GM18507 (cell line): ENCODE measurements at regions not wholly inside any gene's neighbourhood (a gene's known extent, or its start where the extent isn't known, plus 50 kb on each side); places are given as distances from the start of the nearest gene placed in this dataset.

Source experiments
- DNase-seq: peaks from one replicate; pipeline ENCODE4 v3.0.0; 2011; ENCODE audit warnings: low read depth; ENCODE audit not compliant: insufficient read length; ENCODE audit errors: extremely low spot score
- FAIRE-seq: peaks from 2 replicates; lab custom pipeline; 2011; peaks lifted over from hg19 to GRCh38; lab: Jason Lieb, UNC

GRCh38 chrX:69085826-69086225, 79.4 kb downstream of the PJA1 start:
- DNase-seq = no peak
- no peak for FAIRE-seq

GRCh38 chrX:69085151-69085550, 80.1 kb downstream of the PJA1 start:
- FAIRE-seq = no peak
- no peak for DNase-seq

GRCh38 chrX:69083801-69084200, 81.5 kb downstream of the PJA1 start:
- FAIRE-seq = no peak
- DNase-seq = no peak

GRCh38 chrX:69083361-69083760, 81.9 kb downstream of the PJA1 start:
- no peak for FAIRE-seq
- DNase-seq = no peak

- no peak for FAIRE-seq
- no peak for DNase-seq
These were observed 82.5 kb downstream of the PJA1 start for GRCh38 chrX:69082753-69083150.

GRCh38 chrX:69082055-69082752, 83.0 kb downstream of the PJA1 start:
- no peak for DNase-seq
- no peak for FAIRE-seq

- DNase-seq = no peak
- no peak for FAIRE-seq
These were observed 84.3 kb downstream of the PJA1 start for GRCh38 chrX:69080855-69081465.

- FAIRE-seq (no peak), DNase-seq (no peak)
These were observed 86.0 kb downstream of the PJA1 start for GRCh38 chrX:69079268-69079667.

- FAIRE-seq = no peak
- DNase-seq = no peak
These were observed 87.3 kb downstream of the PJA1 start for GRCh38 chrX:69077895-69078455.

GRCh38 chrX:69076088-69076487, 89.2 kb downstream of the PJA1 start:
- DNase-seq (no peak), FAIRE-seq (no peak)

- no peak for FAIRE-seq
These were observed 90.5 kb downstream of the PJA1 start for GRCh38 chrX:69074726-69075125.

GRCh38 chrX:69073721-69074120, 91.5 kb downstream of the PJA1 start:
- DNase-seq (no peak), FAIRE-seq (no peak)

More at GRCh38 chrX:69074726-69075125, 90.5 kb downstream of the PJA1 start:
- DNase-seq = no peak

GRCh38 chrX:69073241-69073640, 92.0 kb downstream of the PJA1 start:
- DNase-seq = no peak

GRCh38 chrX:69072486-69073006, 92.7 kb downstream of the PJA1 start:
- DNase-seq = no peak
- FAIRE-seq = no peak

More at GRCh38 chrX:69073241-69073640, 92.0 kb downstream of the PJA1 start:
- FAIRE-seq = no peak

- FAIRE-seq (no peak), DNase-seq (no peak)
These were observed 94.2 kb downstream of the PJA1 start for GRCh38 chrX:69070949-69071650.

GRCh38 chrX:69069876-69070275, 95.4 kb downstream of the PJA1 start:
- no peak for DNase-seq
- FAIRE-seq = no peak

- DNase-seq (no peak), FAIRE-seq (no peak)
These were observed 96.2 kb downstream of the PJA1 start for GRCh38 chrX:69069086-69069445.

- FAIRE-seq = no peak
- no peak for DNase-seq
These were observed 96.8 kb downstream of the PJA1 start for GRCh38 chrX:69068301-69069085.

GRCh38 chrX:69067841-69068240, 97.4 kb downstream of the PJA1 start:
- FAIRE-seq (no peak), DNase-seq (no peak)
